ENCODE measurements at regions not wholly inside any gene's neighbourhood (a gene's known extent, or its start where the extent isn't known, plus 50 kb on each side); places are given as distances from the start of the nearest gene placed in this dataset.

DNA sequence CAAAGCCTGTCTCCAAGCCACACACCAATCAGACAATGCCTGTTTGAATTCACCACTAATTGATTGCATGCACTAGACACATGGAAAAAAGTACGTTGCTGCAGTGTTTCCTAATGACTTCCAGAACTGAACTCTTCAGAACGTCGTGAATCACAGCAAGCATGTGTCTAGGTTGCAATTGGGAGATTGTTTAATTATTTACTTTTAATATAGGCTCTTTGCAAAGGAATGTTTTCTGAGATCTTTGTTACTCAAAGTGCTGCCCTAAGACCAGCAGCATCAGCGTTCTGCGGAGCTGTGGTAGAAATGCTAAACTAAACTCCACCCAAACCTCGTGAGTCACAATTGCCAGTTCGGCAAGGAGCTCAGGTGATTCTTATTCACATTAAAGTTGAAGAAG lies 52.7 kb upstream of the CCDC68 start:
- TF ChIP-seq, protein P1, sequence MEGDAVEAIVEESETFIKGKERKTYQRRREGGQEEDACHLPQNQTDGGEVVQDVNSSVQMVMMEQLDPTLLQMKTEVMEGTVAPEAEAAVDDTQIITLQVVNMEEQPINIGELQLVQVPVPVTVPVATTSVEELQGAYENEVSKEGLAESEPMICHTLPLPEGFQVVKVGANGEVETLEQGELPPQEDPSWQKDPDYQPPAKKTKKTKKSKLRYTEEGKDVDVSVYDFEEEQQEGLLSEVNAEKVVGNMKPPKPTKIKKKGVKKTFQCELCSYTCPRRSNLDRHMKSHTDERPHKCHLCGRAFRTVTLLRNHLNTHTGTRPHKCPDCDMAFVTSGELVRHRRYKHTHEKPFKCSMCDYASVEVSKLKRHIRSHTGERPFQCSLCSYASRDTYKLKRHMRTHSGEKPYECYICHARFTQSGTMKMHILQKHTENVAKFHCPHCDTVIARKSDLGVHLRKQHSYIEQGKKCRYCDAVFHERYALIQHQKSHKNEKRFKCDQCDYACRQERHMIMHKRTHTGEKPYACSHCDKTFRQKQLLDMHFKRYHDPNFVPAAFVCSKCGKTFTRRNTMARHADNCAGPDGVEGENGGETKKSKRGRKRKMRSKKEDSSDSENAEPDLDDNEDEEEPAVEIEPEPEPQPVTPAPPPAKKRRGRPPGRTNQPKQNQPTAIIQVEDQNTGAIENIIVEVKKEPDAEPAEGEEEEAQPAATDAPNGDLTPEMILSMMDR (conservative IDR thresholded peaks at IDR 0.05): no peak

More for the DNA sequence above, 52.7 kb upstream of the CCDC68 start:
- H3K27ac ChIP-seq: no peak overlapping the region

All from VCaP (cell line).